GM23338 (cell line): ENCODE measurements at regions not wholly inside any gene's neighbourhood (a gene's known extent, or its start where the extent isn't known, plus 50 kb on each side); places are given as distances from the start of the nearest gene placed in this dataset.

ENCODE experiments used
- ATAC-seq: fragments of 200-7000 bp; cut with Tn5 transposase; 3 replicates; pipeline ENCODE4 v1.9.1; 2020
- DNase-seq: peaks from one replicate; pipeline ENCODE4 v3.0.0-alpha.2; 2015; ENCODE audit warnings: low spot score
- H2AFZ ChIP-seq: fragments of 200-600 bp; sonication (generic); 2 replicates; pipeline ENCODE4 v1.8.0; 2016; ENCODE audit warnings: antibody characterized with exemption, mild to moderate bottlenecking, moderate library complexity
- H3F3A ChIP-seq: fragments of 200-600 bp; sonication (generic); replicated peaks from 2 replicates; pipeline ENCODE4 v1.8.0; 2017; ENCODE audit warnings: antibody characterized with exemption, mixed run types, low read depth
- H3K27ac ChIP-seq: fragments of 200-600 bp; sonication (generic); 2 replicates; pipeline ENCODE4 v1.6.1; 2016; ENCODE audit warnings: low read depth
- H3K27me3 ChIP-seq: fragments of 200-600 bp; sonication (generic); 2 replicates; pipeline ENCODE4 v1.8.0; 2016; ENCODE audit warnings: mild to moderate bottlenecking, mixed run types, moderate library complexity; ENCODE audit not compliant: insufficient read depth
- H3K36me3 ChIP-seq: fragments of 200-600 bp; sonication (generic); 2 replicates; pipeline ENCODE4 v1.8.0; 2016; ENCODE audit warnings: mild to moderate bottlenecking; ENCODE audit not compliant: insufficient read depth
- H3K4me1 ChIP-seq: fragments of 200-600 bp; sonication (generic); 2 replicates; pipeline ENCODE4 v1.8.0; 2016; ENCODE audit warnings: mild to moderate bottlenecking, moderate library complexity; ENCODE audit not compliant: insufficient read depth
- H3K4me2 ChIP-seq: fragments of 200-600 bp; sonication (generic); 2 replicates; pipeline ENCODE4 v1.7.1; 2017; ENCODE audit warnings: mixed run types
- H3K4me3 ChIP-seq: fragments of 200-600 bp; sonication (generic); 2 replicates; pipeline ENCODE4 v1.6.1; 2016; ENCODE audit warnings: mixed run types
- H3K79me2 ChIP-seq: fragments of 200-600 bp; sonication (generic); replicated peaks from 2 replicates; pipeline ENCODE4 v1.8.0; 2017; ENCODE audit warnings: mild to moderate bottlenecking; ENCODE audit not compliant: insufficient read depth
- H3K9me2 ChIP-seq: fragments of 200-600 bp; sonication (generic); 2 replicates; pipeline ENCODE4 v1.8.0; 2017; ENCODE audit not compliant: insufficient read depth
- H4K20me1 ChIP-seq: fragments of 200-600 bp; sonication (generic); replicated peaks from 2 replicates; pipeline ENCODE4 v1.8.0; 2017; ENCODE audit warnings: mild to moderate bottlenecking; ENCODE audit not compliant: insufficient read depth
- H3K27ac Mint-ChIP-seq: 2 replicates; pipeline ENCODE4 v1.8.0; 2020; ENCODE audit warnings: inconsistent platforms, mild to moderate bottlenecking, moderate library complexity, mixed read lengths
- H3K27me3 Mint-ChIP-seq: 3 replicates; pipeline ENCODE4 v1.8.0; 2022; ENCODE audit warnings: low read depth, mild to moderate bottlenecking, moderate library complexity, mixed read lengths, inconsistent platforms; ENCODE audit not compliant: insufficient read depth, poor library complexity
- H3K36me3 Mint-ChIP-seq: 3 replicates; pipeline ENCODE4 v1.8.0; 2021; ENCODE audit warnings: low read depth, mild to moderate bottlenecking, inconsistent platforms, moderate library complexity, mixed read lengths
- H3K4me1 Mint-ChIP-seq: 3 replicates; pipeline ENCODE4 v1.8.0; 2020; ENCODE audit warnings: mild to moderate bottlenecking, inconsistent platforms, mixed read lengths
- H3K4me3 Mint-ChIP-seq: 3 replicates; pipeline ENCODE4 v1.8.0; 2021; ENCODE audit warnings: moderate library complexity, mild to moderate bottlenecking, inconsistent platforms, mixed read lengths
- H3K9me3 Mint-ChIP-seq: 3 replicates; pipeline ENCODE4 v1.8.0; 2020; ENCODE audit warnings: moderate library complexity, mild to moderate bottlenecking, inconsistent platforms, mixed read lengths
- CREB1 ChIP-seq: fragments of 250-450 bp; sonication (Bioruptor Pico); IDR thresholded peaks from 2 replicates; pipeline ENCODE4 v1.5.0; 2020; ENCODE audit warnings: low read depth, mild to moderate bottlenecking, moderate library complexity
- CTCF ChIP-seq, 2 experiments: fragments of 200-600 bp in 1 of 2; sonication (generic) in 1 of 2; conservative IDR thresholded peaks; 2 replicates each; pipeline versions ENCODE4 v1.5.1 to v1.6.1; 2016 to 2017; ENCODE audit warnings: antibody characterized with exemption in 2 of 2, low read depth in 2 of 2, mild to moderate bottlenecking in 2 of 2, moderate library complexity in 1 of 2
- ETS1 ChIP-seq: IDR thresholded peaks from 2 replicates; pipeline ENCODE4 v1.6.1; 2016; ENCODE audit warnings: antibody characterized with exemption
- EZH2 ChIP-seq: fragments of 200-600 bp; sonication (generic); IDR thresholded peaks from one replicate; pipeline ENCODE4 v1.8.0; 2017; ENCODE audit warnings: antibody characterized with exemption, mild to moderate bottlenecking, low read depth; ENCODE audit not compliant: unreplicated experiment
- EZH2phosphoT487 ChIP-seq: fragments of 200-600 bp; sonication (generic); IDR thresholded peaks from one replicate; pipeline ENCODE4 v1.8.1; 2018; ENCODE audit warnings: antibody characterized with exemption; ENCODE audit not compliant: unreplicated experiment
- JUNB ChIP-seq: IDR thresholded peaks from one replicate; pipeline ENCODE4 v1.6.1; 2016; ENCODE audit warnings: antibody characterized with exemption; ENCODE audit not compliant: unreplicated experiment
- NANOG ChIP-seq: IDR thresholded peaks from 2 replicates; pipeline ENCODE4 v1.6.1; 2016; ENCODE audit warnings: antibody characterized with exemption, borderline replicate concordance
- POLR2AphosphoS5 ChIP-seq: IDR thresholded peaks from 2 replicates; pipeline ENCODE4 v1.6.1; 2016; ENCODE audit warnings: antibody characterized with exemption, low read depth
- REST ChIP-seq: IDR thresholded peaks from one replicate; pipeline ENCODE4 v1.6.1; 2018; ENCODE audit warnings: antibody characterized with exemption; ENCODE audit not compliant: unreplicated experiment
- STAT1 ChIP-seq: IDR thresholded peaks from one replicate; pipeline ENCODE4 v1.6.1; 2016; ENCODE audit warnings: antibody characterized with exemption; ENCODE audit not compliant: unreplicated experiment
- ZNF114 ChIP-seq: fragments of 250-450 bp; sonication (Bioruptor Pico); IDR thresholded peaks from 2 replicates; pipeline ENCODE4 v1.5.0; 2020; ENCODE audit warnings: mild to moderate bottlenecking, moderate library complexity
- ZNF331 ChIP-seq: fragments of 250-450 bp; sonication (Bioruptor Pico); IDR thresholded peaks from 2 replicates; pipeline ENCODE4 v1.5.0; 2020; ENCODE audit warnings: low read depth, mild to moderate bottlenecking, moderate library complexity
- ZNF462 ChIP-seq: fragments of 250-450 bp; sonication (Bioruptor Pico); IDR thresholded peaks from 2 replicates; pipeline ENCODE4 v1.5.0; 2020; ENCODE audit warnings: mild to moderate bottlenecking, moderate library complexity

- Histone ChIP-seq H3K4me3 (no peak overlapping the region), H3K36me3 (peaks cover 6% of the 10 kb centered on the region; the same call in 1 of the 2 replicates), H4K20me1 (no peaks in the 10 kb centered on the region), H2AFZ (0 out of 2 replicates have a peak overlapping the region, but pooled peaks have one; percentile 18), H3K27me3 (no peaks in the 10 kb centered on the region), H3K27ac (no peak overlapping the region), H3K79me2 (no peaks in the 10 kb centered on the region), H3K4me1 (no peaks in the 10 kb centered on the region), H3F3A (no peaks in the 10 kb centered on the region), H3K4me2 (no peak overlapping the region), H3K9me2 (peaks cover 4% of the 10 kb centered on the region; the same call in 1 of the 2 replicates)
- ATAC-seq (no peak), DNase-seq (no peak)
- H3K4me3 Mint-ChIP-seq, result no peak overlapping the region
- no peak for TF ChIP-seq NANOG
- TF ChIP-seq EZH2, result no peak
- no peak for TF ChIP-seq CREB1 (CRISPR knock-in tag)
- no peak for TF ChIP-seq REST
- TF ChIP-seq POLR2AphosphoS5, result no peak
- no peak for TF ChIP-seq ZNF462 (CRISPR knock-in tag)
- no peak for TF ChIP-seq STAT1
- TF ChIP-seq CTCF (conservative IDR thresholded peaks at IDR 0.05; ENCODE audit: low read depth in 2 of 2), result no peak
- no peak for TF ChIP-seq JUNB
- no peak for TF ChIP-seq ETS1
- no peak for TF ChIP-seq ZNF331 (CRISPR knock-in tag)
- TF ChIP-seq EZH2phosphoT487, result no peak
- TF ChIP-seq ZNF114, result no peak
- peaks cover 21% of the 10 kb centered on the region for H3K9me3 Mint-ChIP-seq
- H3K27me3 Mint-ChIP-seq, result no peaks in the 10 kb centered on the region
- H3K4me1 Mint-ChIP-seq, result no peaks in the 10 kb centered on the region
- H3K27ac Mint-ChIP-seq, result no peak overlapping the region
- peaks cover 11% of the 10 kb centered on the region; the same call in 2 of the 3 replicates for H3K36me3 Mint-ChIP-seq
Measured at GRCh38 chr5:66517351-66517750, 78.8 kb upstream of the MAST4 start.
